ENCODE measurements at regions not wholly inside any gene's neighbourhood (a gene's known extent, or its start where the extent isn't known, plus 50 kb on each side); places are given as distances from the start of the nearest gene placed in this dataset.
A peak's percentile ranks its signal among the peaks of the same experiment; 100 is the strongest.

DNA sequence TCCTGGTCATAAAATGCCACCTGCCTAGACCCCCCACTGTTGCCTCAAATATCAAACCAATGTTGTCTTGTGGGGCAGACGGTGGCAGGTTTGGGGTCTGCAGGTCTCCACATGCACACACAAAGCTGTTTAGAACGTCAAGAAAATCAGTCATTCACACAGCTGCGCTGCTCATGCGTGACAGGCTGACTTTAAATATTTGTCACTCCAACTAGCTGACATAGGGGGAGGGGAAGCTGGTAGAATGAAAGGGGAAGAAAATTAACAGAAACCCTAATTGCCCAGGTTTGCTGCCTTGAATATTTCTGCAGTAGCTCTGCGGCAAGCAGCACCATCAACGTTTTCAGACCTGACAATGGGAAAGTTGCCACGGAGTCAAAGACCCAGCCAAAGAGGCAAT lies 201.8 kb downstream of the ABHD5 start:
- intact Hi-C loops (cut with micrococcal nuclease), result no loop called here
- Mint-ChIP-seq H3K4me1 (ENCODE audit: low read depth) (peaks cover 9% of the 10 kb centered on the region), H3K9me3 (no peaks in the 10 kb centered on the region), H3K4me3 (no peak overlapping the region), H3K27me3 (ENCODE audit: low read depth) (peaks cover 44% of the 10 kb centered on the region), H3K36me3 (ENCODE audit: low read depth) (no peaks in the 10 kb centered on the region), H3K27ac (no peak overlapping the region)
- CTCF ChIA-PET, result no interaction called here
- no peak for DNase-seq

DNA sequence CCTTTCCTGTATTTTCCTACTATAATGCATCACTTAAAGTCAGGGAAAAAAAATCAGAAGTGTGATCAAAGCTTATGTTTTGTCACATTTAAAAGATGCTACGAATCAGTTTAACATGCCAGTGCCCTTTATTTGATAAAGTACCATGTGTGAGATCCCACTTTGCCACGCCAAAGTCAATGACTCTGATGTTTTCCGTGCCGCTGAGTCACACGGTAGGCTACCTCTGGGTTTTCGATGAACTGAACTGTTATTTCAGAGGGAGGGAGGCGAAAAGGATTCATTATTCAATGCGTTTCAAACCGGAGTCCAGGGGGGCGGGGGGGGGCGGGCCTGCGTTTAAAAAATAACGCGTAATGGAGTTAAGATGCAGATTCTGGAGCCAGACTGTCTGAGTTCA lies 203.0 kb downstream of the ABHD5 start:
- CTCF ChIA-PET, result interaction anchor here (0.9 kb wide), 1 partner anchor 125 kb away, joined by 3 read pairs; no protein-coding TSS in a partner anchor
- Mint-ChIP-seq H3K4me1 (ENCODE audit: low read depth) (peaks cover 9% of the 10 kb centered on the region), H3K9me3 (no peaks in the 10 kb centered on the region), H3K27me3 (ENCODE audit: low read depth) (peaks cover 52% of the 10 kb centered on the region), H3K36me3 (ENCODE audit: low read depth) (no peaks in the 10 kb centered on the region), H3K4me3 (peak overlapping the region; percentile 74), H3K27ac (no peak overlapping the region)
- DNase-seq, result peak; percentile 18
- intact Hi-C loops (cut with micrococcal nuclease), result no loop called here

DNA sequence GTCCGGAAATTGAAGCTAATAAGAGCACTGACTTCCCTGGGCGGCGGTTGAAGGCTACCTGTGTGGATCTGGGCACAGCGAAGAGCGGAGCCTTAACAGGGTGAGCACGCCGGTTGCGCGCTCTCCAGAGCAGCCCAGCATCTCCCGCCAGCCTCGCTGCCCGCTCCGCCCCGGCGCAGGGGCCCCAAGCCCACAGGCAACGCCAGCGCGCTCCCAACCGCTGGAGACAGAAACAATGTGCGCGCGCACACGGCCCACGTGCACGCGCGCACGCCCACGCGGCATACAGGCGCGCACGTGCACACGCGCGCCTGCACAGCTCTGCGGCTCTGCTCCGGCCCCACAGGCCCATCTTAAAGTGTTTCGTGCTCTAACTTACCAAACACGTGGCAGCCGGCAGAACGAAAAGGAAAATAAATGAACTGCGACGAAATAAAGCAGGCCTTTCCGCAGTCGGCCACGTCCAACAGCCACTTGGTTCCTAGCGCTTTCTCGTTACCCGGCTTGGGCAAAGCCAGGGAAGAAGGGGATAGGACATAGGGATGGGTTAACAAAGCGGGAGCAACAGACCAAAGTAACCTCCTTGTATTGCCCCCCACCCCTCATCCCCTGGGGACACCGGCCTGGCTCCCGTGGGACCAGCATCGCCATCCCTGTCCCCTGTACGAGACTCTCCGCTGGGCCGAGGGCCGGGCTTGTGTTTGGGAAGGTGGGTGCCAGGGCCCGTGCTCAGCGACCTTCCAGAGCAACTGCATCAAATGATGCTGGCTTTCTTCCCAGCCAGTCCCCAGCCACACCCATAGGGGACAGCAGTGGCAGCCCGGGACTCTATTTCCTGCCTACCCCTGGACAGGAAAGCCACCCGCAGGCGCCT lies 203.7 kb downstream of the ABHD5 start:
- Mint-ChIP-seq H3K4me1 (ENCODE audit: low read depth) (peaks cover 9% of the 10 kb centered on the region), H3K36me3 (ENCODE audit: low read depth) (no peaks in the 10 kb centered on the region), H3K27ac (no peak overlapping the region), H3K4me3 (peak overlapping the region; percentile 74), H3K27me3 (ENCODE audit: low read depth) (peaks cover 54% of the 10 kb centered on the region), H3K9me3 (no peaks in the 10 kb centered on the region)
- peak; percentile 48 for DNase-seq
- CTCF ChIA-PET, result interaction anchor here (0.9 kb wide), 1 partner anchor 126 kb away, joined by 3 read pairs; no protein-coding TSS in a partner anchor
- intact Hi-C loops (cut with micrococcal nuclease), result no loop called here

DNA sequence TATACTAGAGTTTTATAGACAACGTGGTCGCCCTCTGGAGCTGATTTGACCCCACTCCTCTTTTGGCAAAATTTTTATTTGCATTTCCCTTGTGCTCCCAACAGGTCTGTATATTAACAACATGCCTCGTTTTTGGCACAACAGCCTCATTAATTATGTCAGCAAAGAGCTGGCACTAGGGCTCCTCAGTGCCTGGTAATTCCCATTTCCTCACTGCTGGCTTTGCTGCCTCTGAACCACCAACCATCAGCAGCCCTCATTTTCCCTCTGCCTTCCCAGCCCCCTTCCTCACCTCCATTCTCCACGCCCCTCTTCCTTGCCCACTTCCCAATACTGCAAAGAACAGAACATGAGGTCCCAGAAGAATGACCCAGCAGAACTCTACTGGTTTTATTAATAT lies 204.8 kb downstream of the ABHD5 start:
- H3K27ac Mint-ChIP-seq, result no peak overlapping the region
- peaks cover 52% of the 10 kb centered on the region for H3K27me3 Mint-ChIP-seq (ENCODE audit: low read depth)
- H3K9me3 Mint-ChIP-seq, result peaks cover 2% of the 10 kb centered on the region
- H3K4me1 Mint-ChIP-seq (ENCODE audit: low read depth), result peaks cover 9% of the 10 kb centered on the region
- DNase-seq, result no peak
- H3K36me3 Mint-ChIP-seq (ENCODE audit: low read depth), result no peaks in the 10 kb centered on the region
- CTCF ChIA-PET, result no interaction called here
- H3K4me3 Mint-ChIP-seq, result no peak overlapping the region
- intact Hi-C loops (cut with micrococcal nuclease), result no loop called here

DNA sequence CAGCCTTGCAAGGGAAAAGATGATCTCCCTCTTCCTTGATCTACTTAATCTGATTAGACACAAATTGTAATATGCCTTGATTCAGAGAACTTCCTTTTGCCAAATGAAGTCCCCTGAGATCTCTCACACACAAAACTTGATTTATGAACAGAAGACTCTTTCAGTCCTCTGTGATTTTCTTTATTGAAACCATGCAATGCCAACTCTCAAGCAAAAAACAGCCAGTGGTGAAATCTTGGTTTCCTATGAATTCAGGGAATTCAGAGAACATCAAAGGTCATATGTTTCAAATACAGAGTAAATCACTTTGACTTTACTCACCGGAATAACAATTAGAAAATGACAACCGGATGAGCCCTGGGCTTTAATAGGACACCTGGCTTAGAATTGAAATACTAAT lies 211.7 kb downstream of the ABHD5 start:
- Mint-ChIP-seq H3K4me1 (ENCODE audit: low read depth) (no peaks in the 10 kb centered on the region), H3K4me3 (no peak overlapping the region), H3K9me3 (peaks cover 2% of the 10 kb centered on the region), H3K27ac (no peak overlapping the region), H3K27me3 (ENCODE audit: low read depth) (peaks cover 14% of the 10 kb centered on the region), H3K36me3 (ENCODE audit: low read depth) (no peaks in the 10 kb centered on the region)
- intact Hi-C loops (cut with micrococcal nuclease), result no loop called here
- DNase-seq, result no peak
- CTCF ChIA-PET, result no interaction called here

DNA sequence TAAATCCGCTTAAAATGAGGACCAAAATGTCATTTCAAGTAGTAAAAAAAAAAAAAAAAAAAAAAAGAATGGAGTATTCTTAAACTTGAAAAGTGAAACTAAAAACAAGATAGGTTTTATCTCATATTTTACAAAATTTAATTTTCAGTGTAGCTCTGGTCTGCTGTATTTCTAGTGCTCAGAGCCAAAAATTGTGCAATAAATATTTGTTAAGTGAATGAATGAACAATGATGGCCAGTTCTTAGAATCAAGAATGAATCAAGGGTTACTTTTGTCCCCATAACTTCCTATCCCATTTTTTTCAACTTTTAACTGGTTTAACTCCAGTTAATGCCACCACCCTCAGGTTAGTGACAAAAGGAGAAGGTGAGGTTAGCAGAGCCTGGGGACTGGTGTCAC lies 214.4 kb downstream of the ABHD5 start:
- Mint-ChIP-seq H3K27me3 (ENCODE audit: low read depth) (peaks cover 2% of the 10 kb centered on the region), H3K4me3 (no peak overlapping the region), H3K9me3 (peaks cover 2% of the 10 kb centered on the region), H3K36me3 (ENCODE audit: low read depth) (no peaks in the 10 kb centered on the region), H3K27ac (no peak overlapping the region), H3K4me1 (ENCODE audit: low read depth) (no peaks in the 10 kb centered on the region)
- CTCF ChIA-PET, result no interaction called here
- DNase-seq, result no peak
- intact Hi-C loops (cut with micrococcal nuclease), result no loop called here

DNA sequence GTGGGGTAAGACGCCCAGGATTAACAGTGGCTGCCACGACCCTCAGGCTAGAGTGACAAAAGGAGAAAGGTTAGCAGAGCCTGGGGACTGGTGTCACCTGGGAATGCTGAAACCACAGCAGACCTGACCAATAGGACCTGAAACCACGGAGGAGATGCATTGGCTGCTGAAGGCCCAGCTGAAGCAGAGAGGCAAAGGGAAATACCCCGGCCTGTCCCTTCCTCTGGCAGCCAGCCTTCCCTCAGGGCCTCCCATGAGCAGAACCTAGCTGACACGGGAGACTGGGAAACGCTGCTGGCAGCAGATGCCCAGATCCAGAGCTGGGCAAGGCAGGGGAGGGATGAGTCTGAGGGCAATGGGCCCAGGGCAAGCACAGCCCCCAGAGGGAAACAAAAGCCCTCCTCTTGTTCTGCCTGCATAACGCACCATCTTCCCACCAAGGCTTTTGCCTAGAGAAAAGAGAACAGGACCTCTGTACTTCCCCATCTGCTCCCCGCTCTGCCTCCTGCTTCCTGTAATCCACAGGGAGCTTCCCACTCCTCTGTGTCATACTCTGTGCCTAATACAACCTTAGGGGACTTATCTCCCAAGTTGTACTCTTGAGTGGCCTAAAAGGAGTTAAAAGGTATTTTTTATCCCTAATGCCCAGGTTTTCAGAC lies 216.2 kb downstream of the ABHD5 start:
- H3K9me3 Mint-ChIP-seq, result no peaks in the 10 kb centered on the region
- no peak overlapping the region for H3K4me3 Mint-ChIP-seq
- H3K4me1 Mint-ChIP-seq (ENCODE audit: low read depth), result no peaks in the 10 kb centered on the region
- CTCF ChIA-PET, result no interaction called here
- DNase-seq, result no peak
- no peak overlapping the region for H3K27ac Mint-ChIP-seq
- H3K36me3 Mint-ChIP-seq (ENCODE audit: low read depth), result no peaks in the 10 kb centered on the region
- intact Hi-C loops (cut with micrococcal nuclease), result no loop called here
- no peaks in the 10 kb centered on the region for H3K27me3 Mint-ChIP-seq (ENCODE audit: low read depth)

DNA sequence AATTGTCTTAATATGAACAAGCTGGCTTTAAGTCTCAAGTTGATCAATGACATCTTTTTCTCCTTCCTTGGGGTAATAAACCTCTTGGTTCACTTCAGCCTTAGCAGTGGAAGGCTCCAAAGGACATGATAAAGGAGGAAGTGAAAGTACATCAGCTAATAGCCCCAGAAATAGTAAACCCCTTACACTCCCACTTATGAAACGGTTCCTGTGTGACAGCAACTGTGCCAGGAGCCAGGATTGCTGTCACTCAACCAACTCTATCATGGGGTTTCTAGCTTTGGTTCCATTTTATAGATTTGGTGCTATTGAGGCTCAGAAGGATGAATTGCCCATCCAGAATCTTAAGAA lies 216.7 kb downstream of the ABHD5 start:
- Mint-ChIP-seq H3K27me3 (ENCODE audit: low read depth) (no peaks in the 10 kb centered on the region), H3K4me1 (ENCODE audit: low read depth) (no peaks in the 10 kb centered on the region), H3K9me3 (no peaks in the 10 kb centered on the region), H3K27ac (no peak overlapping the region), H3K36me3 (ENCODE audit: low read depth) (no peaks in the 10 kb centered on the region), H3K4me3 (no peak overlapping the region)
- intact Hi-C loops (cut with micrococcal nuclease), result no loop called here
- no peak for DNase-seq
- CTCF ChIA-PET, result no interaction called here

DNA sequence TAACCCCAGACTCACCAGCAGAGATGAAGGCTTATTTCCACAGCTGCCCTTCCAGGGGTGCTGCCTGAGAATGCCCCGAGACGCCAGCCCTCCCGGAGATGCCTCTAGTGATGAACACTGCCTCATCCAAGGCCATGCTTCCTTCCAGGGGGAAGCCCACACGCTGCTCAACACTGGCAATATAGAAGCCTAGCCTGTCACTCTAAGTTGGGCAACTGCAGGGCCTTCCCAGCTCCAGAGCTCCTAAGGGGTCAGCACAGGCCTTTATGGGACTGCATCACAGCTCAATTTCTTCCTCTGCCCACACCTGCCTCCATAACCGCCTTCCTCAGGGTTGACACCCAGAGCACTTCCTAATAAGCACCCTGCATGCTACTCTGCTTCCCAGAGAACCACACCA lies 217.7 kb downstream of the ABHD5 start:
- H3K27ac Mint-ChIP-seq, result no peak overlapping the region
- H3K27me3 Mint-ChIP-seq (ENCODE audit: low read depth), result no peaks in the 10 kb centered on the region
- DNase-seq, result no peak
- H3K4me3 Mint-ChIP-seq, result no peak overlapping the region
- H3K4me1 Mint-ChIP-seq (ENCODE audit: low read depth), result no peaks in the 10 kb centered on the region
- intact Hi-C loops (cut with micrococcal nuclease), result no loop called here
- CTCF ChIA-PET, result no interaction called here
- no peaks in the 10 kb centered on the region for H3K9me3 Mint-ChIP-seq
- no peaks in the 10 kb centered on the region for H3K36me3 Mint-ChIP-seq (ENCODE audit: low read depth)

DNA sequence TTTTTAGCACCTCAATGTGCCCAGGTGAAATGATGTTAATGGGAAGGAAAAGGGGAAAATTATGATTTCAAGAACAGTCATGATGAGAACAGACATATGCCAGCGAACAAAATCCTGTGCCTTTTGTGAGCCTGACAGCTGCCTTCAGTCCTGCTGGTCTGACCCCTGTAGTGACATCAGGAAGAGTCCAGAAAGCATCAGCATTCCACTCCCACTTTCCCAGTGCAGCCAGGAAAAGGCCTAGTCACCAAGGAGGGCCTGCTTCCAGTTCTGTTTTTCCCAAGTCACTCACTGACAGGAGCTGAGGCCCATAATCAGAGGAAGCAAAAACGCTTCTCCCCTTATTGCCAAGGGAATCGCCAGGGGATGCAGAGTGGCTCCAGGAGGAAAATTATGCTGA lies 218.4 kb downstream of the ABHD5 start:
- Mint-ChIP-seq H3K27ac (no peak overlapping the region), H3K27me3 (ENCODE audit: low read depth) (no peaks in the 10 kb centered on the region), H3K36me3 (ENCODE audit: low read depth) (no peaks in the 10 kb centered on the region), H3K4me1 (ENCODE audit: low read depth) (no peaks in the 10 kb centered on the region), H3K9me3 (no peaks in the 10 kb centered on the region), H3K4me3 (no peak overlapping the region)
- CTCF ChIA-PET, result no interaction called here
- DNase-seq, result no peak
- intact Hi-C loops (cut with micrococcal nuclease), result no loop called here

DNA sequence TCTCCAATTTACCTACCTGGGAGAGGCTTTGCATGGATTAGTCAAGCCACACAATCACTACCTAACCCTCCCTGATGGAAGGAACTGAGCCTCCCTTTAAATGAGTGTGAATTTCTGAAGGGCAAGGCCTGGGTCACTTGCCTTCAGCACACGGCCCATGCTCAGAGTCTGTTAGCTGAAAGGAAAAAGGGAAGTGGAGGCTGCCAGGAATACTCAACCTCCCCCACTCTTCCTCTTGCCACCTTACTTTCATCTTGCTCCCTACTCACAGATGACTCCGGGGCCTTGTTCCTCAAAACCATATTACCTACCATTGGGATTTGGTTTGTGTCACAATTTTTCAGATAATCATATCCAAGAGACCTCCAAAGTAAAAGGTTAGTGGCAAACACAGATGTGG lies 220.0 kb downstream of the ABHD5 start:
- Mint-ChIP-seq H3K27me3 (ENCODE audit: low read depth) (no peaks in the 10 kb centered on the region), H3K4me1 (ENCODE audit: low read depth) (no peaks in the 10 kb centered on the region), H3K27ac (no peak overlapping the region), H3K4me3 (no peak overlapping the region), H3K36me3 (ENCODE audit: low read depth) (no peaks in the 10 kb centered on the region), H3K9me3 (no peaks in the 10 kb centered on the region)
- CTCF ChIA-PET, result no interaction called here
- DNase-seq, result no peak
- intact Hi-C loops (cut with micrococcal nuclease), result no loop called here

DNA sequence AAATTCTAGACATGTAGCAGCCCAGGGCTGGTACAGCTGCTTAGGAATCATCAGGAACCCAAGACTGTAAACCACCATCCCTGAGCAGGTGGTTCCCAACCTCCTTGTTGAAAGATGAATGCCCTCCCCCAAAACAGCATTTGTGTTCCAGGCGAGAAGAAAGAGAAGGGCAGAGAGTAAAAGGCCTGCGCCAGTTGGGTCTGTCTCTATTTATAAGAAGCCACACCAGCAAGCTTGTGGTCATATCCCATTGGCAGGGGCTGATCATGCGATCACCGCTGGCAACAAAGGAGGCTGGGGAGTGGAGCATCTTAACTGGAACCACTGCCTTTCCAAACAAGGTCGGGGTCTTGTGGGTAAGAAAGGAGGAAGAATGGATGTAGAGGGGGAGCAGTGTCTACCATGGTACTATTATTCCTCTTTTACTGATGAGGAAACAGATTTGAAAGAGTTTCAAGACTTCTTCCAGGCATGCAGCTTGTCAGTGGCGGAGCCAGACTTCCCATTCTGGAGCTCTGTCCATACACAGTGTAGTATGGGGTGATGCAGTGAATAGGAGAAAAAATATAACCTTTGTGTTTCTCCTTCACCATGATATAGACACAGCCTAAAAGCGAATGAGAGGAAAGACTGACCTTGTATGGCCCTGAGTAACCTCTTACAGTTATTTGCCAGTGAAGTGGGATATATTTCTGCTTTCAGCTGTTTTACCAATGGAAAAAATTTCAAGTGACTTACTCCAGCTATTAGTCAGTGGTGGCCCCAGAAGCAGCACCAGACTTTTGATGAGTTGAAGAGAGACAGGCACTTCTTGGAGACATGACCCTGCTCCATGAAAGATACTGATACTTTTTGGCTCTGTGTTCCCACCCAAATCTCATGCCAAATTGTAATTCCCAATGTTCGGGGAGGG lies 222.6 kb downstream of the ABHD5 start:
- no peaks in the 10 kb centered on the region for H3K27me3 Mint-ChIP-seq (ENCODE audit: low read depth)
- no peaks in the 10 kb centered on the region for H3K36me3 Mint-ChIP-seq (ENCODE audit: low read depth)
- intact Hi-C loops (cut with micrococcal nuclease), result no loop called here

More for the DNA sequence above, 222.6 kb downstream of the ABHD5 start:
- DNase-seq, result no peak
- Mint-ChIP-seq H3K9me3 (no peaks in the 10 kb centered on the region), H3K4me3 (no peak overlapping the region), H3K27ac (no peak overlapping the region), H3K4me1 (ENCODE audit: low read depth) (no peaks in the 10 kb centered on the region)
- CTCF ChIA-PET, result no interaction called here

Measured in activated naive CD4-positive, alpha-beta T cell treated with anti-CD3 and anti-CD28 coated beads for 36 hours (primary cell).